IgD-negative memory B cell (primary cell): ENCODE measurements at regions not wholly inside any gene's neighbourhood (a gene's known extent, or its start where the extent isn't known, plus 50 kb on each side); places are given as distances from the start of the nearest gene placed in this dataset.
A peak's percentile ranks its signal among the peaks of the same experiment; 100 is the strongest.

Experiments used
- H3K27ac Mint-ChIP-seq, 3 donors: one replicate each; pipeline ENCODE4 v1.8.0; 2020 to 2022; ENCODE audit warnings: mild to moderate bottlenecking in 3 of 3, mixed read lengths in 3 of 3, moderate library complexity in 1 of 3
- H3K27me3 Mint-ChIP-seq: one replicate; pipeline ENCODE4 v1.8.0; 2021; ENCODE audit warnings: mixed read lengths
- H3K36me3 Mint-ChIP-seq: one replicate; pipeline ENCODE4 v1.8.0; 2020; ENCODE audit warnings: mild to moderate bottlenecking, mixed read lengths
- H3K4me1 Mint-ChIP-seq, 3 donors: one replicate each; pipeline ENCODE4 v1.8.0; 2020 to 2022; ENCODE audit warnings: mixed read lengths in 3 of 3, mild to moderate bottlenecking in 1 of 3
- H3K4me3 Mint-ChIP-seq, 4 donors: one replicate each; pipeline ENCODE4 v1.8.0; 2020 to 2022; ENCODE audit warnings: mild to moderate bottlenecking in 4 of 4, mixed read lengths in 4 of 4, moderate library complexity in 3 of 4
- H3K9me3 Mint-ChIP-seq, 3 donors: one replicate each; pipeline ENCODE4 v1.8.0; 2020 to 2021; ENCODE audit warnings: mixed read lengths in 3 of 3, mild to moderate bottlenecking in 1 of 3

- no peaks in the 10 kb centered on the region for H3K36me3 Mint-ChIP-seq
- H3K4me1 Mint-ChIP-seq = no peaks in the 10 kb centered on the region
- no peaks in the 10 kb centered on the region for H3K27me3 Mint-ChIP-seq
- no peak overlapping the region for H3K27ac Mint-ChIP-seq
- no peaks in the 10 kb centered on the region for H3K9me3 Mint-ChIP-seq
- no peak overlapping the region for H3K4me3 Mint-ChIP-seq
Measured at GRCh38 chr9:19521205-19521604, 112.4 kb downstream of the ACER2 start.

DNA sequence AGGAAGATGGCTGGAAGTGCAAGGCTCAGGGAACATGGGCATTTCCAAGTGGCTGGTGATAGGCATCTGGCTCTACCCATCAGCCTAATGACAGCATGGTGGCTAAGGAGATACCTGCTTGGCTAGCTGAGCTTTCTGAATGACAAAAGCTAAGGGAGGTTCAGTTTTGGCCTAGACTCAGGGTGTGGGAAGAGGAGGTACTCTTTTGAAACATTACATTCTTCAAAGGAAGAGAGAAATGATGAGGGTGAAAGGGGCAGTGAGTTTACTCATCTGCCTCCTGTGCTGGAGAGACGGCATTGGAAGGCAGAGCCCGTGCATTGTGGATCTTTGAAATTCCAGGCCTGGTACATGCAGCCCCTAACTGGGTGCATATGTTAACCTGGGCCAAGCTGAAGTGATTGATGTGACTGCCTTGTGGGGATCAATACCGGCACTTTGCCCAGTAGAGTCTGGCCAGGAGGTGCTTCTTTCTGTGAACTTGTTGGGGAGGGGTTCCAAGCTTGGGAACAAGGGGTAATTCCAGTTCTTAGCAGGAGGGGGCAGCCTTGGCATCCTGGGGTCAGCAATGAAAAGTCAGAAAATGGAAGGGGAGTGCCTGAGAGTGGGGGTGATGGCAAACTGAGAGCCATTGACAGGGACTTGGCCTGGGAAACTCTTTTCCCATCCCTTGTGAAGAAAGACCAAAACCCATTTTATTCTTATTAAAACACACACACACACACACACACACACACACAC, 108.6 kb downstream of the ACER2 start:
- H3K9me3 Mint-ChIP-seq = peaks cover 0 to 2% (median 0%) of the 10 kb centered on the region in 3 donors
- no peaks in the 10 kb centered on the region for H3K27me3 Mint-ChIP-seq
- no peak overlapping the region for H3K27ac Mint-ChIP-seq
- no peaks in the 10 kb centered on the region for H3K36me3 Mint-ChIP-seq
- H3K4me1 Mint-ChIP-seq = peaks cover 0 to 1% (median 0%) of the 10 kb centered on the region in 3 donors
- H3K4me3 Mint-ChIP-seq = no peak overlapping the region

- Mint-ChIP-seq H3K4me1 (peaks cover 0 to 1% (median 0%) of the 10 kb centered on the region in 3 donors), H3K4me3 (no peak overlapping the region), H3K27me3 (no peaks in the 10 kb centered on the region), H3K36me3 (no peaks in the 10 kb centered on the region), H3K27ac (no peak overlapping the region), H3K9me3 (peaks cover 0 to 2% (median 0%) of the 10 kb centered on the region in 3 donors)
Measured at GRCh38 chr9:19516348-19516747, 107.5 kb downstream of the ACER2 start.

DNA sequence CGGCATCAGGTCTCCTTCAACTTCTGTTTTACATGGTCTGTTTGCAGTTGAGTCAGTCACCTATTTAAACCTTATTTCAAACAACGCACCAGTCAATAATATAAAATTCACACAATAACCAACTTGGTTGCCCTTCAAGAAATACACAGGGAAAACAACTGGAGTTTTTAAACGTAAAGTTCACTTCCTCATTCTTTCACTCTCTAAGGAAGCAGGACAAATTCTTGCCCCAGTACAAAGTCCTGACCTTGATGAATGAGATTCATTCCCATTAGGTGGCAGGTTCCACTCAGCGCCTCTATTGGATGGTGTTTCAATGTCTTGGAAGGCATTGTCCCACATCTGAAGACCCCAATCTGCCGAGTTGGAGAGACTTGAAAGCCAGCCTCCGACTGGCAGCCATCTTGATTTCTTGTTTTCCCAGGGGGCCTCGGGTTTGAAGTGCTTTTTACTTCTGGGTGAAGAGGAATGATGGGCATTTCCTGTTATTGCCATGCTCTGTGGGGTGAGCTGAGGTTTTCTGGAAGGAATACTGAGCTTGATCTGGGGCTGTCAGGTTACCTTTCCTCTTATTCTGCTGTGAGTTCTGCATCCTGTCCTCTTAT, 105.0 kb downstream of the ACER2 start:
- no peaks in the 10 kb centered on the region for H3K27me3 Mint-ChIP-seq
- no peak overlapping the region for H3K27ac Mint-ChIP-seq
- peaks cover 0 to 2% (median 0%) of the 10 kb centered on the region in 3 donors for H3K9me3 Mint-ChIP-seq
- no peaks in the 10 kb centered on the region for H3K36me3 Mint-ChIP-seq
- H3K4me1 Mint-ChIP-seq = peaks cover 0 to 1% (median 0%) of the 10 kb centered on the region in 3 donors
- H3K4me3 Mint-ChIP-seq = peak overlapping the region in 1 of 4 donors; percentile 47

DNA sequence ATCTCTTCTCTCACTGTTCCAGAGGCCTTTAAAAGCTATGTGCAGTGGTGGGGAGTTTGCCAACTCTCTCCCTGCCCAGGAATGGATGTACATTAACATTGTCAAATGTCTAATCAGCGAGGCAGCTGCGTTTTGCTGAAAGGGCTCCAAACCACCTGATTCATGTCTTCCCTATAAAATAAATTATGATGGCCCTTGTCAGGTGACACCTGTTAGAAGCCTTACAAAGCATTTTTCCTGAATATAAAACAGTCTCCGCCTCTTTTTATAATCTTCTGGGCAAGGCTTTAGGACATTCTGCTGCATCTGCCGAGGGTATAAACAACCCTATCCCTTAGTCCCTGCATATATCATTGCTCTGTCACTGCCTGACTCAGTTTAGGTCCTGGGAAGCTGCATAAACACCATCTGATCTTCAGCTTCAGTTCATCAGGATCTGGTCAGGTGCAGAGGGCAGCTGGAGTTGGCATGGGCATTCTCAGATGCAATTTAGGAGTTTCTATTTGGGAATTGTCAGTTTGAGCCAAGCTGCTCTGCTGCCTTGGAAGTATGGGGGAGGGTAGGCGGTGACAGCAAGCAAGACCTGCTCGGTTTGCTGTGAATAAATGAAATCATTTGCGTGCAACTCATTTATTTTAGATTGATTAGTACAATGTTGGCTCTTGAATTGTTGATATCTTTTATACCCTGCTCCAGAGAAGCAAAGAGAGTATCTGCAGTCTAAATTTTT, 103.5 kb downstream of the ACER2 start:
- Mint-ChIP-seq H3K36me3 (peaks cover under 1% of the 10 kb centered on the region), H3K4me1 (peaks cover 0 to 2% (median 1%) of the 10 kb centered on the region in 3 donors), H3K27ac (no peak overlapping the region), H3K4me3 (no peak overlapping the region), H3K9me3 (peaks cover 0 to 2% (median 0%) of the 10 kb centered on the region in 3 donors), H3K27me3 (no peaks in the 10 kb centered on the region)

DNA sequence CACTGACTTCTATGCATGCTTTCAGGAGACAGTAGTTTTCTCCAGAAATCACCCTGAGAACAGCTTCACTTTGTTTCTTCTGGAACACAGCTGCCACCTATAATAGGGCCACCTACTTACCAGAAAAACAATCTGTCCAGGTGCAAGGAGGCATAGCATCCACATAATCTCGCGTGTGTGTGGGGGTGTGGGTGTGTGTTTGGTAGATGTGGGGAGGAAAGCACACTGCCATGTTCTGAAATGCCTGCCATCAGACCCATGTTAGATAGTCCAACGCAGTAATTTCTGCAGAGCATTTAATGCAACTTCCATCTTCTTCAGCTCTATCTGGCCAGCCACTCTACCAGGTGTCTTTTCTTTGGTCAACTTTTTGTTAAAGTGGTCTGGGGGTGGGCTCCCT, 102.9 kb downstream of the ACER2 start:
- H3K27me3 Mint-ChIP-seq = no peaks in the 10 kb centered on the region
- H3K36me3 Mint-ChIP-seq = peaks cover 5% of the 10 kb centered on the region
- H3K4me1 Mint-ChIP-seq = peaks cover 0 to 2% (median 1%) of the 10 kb centered on the region in 3 donors
- H3K4me3 Mint-ChIP-seq = no peak overlapping the region
- H3K9me3 Mint-ChIP-seq = peaks cover 0 to 2% (median 0%) of the 10 kb centered on the region in 3 donors
- no peak overlapping the region for H3K27ac Mint-ChIP-seq

- peaks cover 5% of the 10 kb centered on the region for H3K36me3 Mint-ChIP-seq
- H3K4me1 Mint-ChIP-seq = peaks cover 0 to 2% (median 1%) of the 10 kb centered on the region in 3 donors
- H3K4me3 Mint-ChIP-seq = no peak overlapping the region
- H3K27me3 Mint-ChIP-seq = no peaks in the 10 kb centered on the region
- peaks cover 0 to 2% (median 0%) of the 10 kb centered on the region in 3 donors for H3K9me3 Mint-ChIP-seq
- H3K27ac Mint-ChIP-seq = no peak overlapping the region
Measured at GRCh38 chr9:19510907-19511306, 102.1 kb downstream of the ACER2 start.
